Spinal cord (tissue), 9 donors: ENCODE measurements at regions not wholly inside any gene's neighbourhood (a gene's known extent, or its start where the extent isn't known, plus 50 kb on each side); places are given as distances from the start of the nearest gene placed in this dataset.

Experiments
- DNase-seq, 6 donors: peaks; one replicate each; pipeline versions ENCODE4 v3.0.0 to v3.0.0-alpha.2; 2013 to 2015; ENCODE audit warnings: low spot score in 6 of 6, low read depth in 4 of 6
- H3K27ac ChIP-seq: one replicate; pipeline ENCODE4 v1.5.1; 2013; ENCODE audit warnings: low read depth, low read length, control low read depth
- H3K27me3 ChIP-seq: one replicate; pipeline ENCODE4 v1.6.1; 2013; ENCODE audit warnings: low read length; ENCODE audit not compliant: control insufficient read depth, insufficient read depth
- H3K36me3 ChIP-seq: one replicate; pipeline ENCODE4 v1.6.1; 2013; ENCODE audit warnings: low read length; ENCODE audit not compliant: control insufficient read depth, insufficient read depth
- H3K4me1 ChIP-seq: one replicate; pipeline ENCODE4 v1.6.1; 2013; ENCODE audit warnings: low read length; ENCODE audit not compliant: control insufficient read depth, insufficient read depth
- H3K4me3 ChIP-seq: one replicate; pipeline ENCODE4 v1.5.1; 2013; ENCODE audit warnings: low read depth, low read length, control low read depth
- H3K9me3 ChIP-seq: one replicate; pipeline ENCODE4 v1.6.1; 2013; ENCODE audit warnings: low read length; ENCODE audit not compliant: control insufficient read depth, insufficient read depth
- WGBS: methylation state at CpG from one replicate; pipeline ENCODE4 v1.1.5; 2013; ENCODE audit warnings: missing lambda C conversion rate; ENCODE audit not compliant: insufficient coverage; 5-methylcytosine and 5-hydroxymethylcytosine counted together
- donor health status: healthy.

DNA sequence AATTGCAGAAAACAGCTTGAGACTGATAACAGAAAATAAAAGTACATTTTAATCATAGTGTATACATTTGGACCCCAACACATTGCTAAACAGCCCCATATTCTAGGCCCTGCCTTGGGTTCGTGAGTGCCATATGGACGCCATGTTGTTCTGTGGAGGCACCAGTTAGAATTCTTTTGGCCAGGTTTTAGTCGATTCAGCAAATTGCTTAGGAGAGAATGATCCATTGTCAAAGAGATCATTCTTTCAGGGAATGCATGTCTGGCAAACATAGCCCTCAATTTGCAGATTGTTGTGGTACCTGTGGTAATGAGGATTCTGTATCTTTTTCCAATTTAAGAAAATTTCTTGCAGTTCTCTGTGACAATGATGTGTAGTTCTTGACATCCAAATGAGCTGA lies 183.6 kb upstream of the DDHD1 start:
- no peaks in the 10 kb centered on the region for H3K27me3 ChIP-seq
- no peaks in the 10 kb centered on the region for H3K4me1 ChIP-seq
- no peaks in the 10 kb centered on the region for H3K9me3 ChIP-seq
- DNase-seq, result no peak
- H3K4me3 ChIP-seq, result no peak overlapping the region
- no peaks in the 10 kb centered on the region for H3K36me3 ChIP-seq
- WGBS, result 88% methylated on average over 3 of the region's 3 CpGs
- H3K27ac ChIP-seq, result no peak overlapping the region

GRCh38 chr14:53333809-53334208 lies 180.7 kb upstream of the DDHD1 start:
- no peaks in the 10 kb centered on the region for H3K36me3 ChIP-seq
- DNase-seq, result no peak
- H3K27me3 ChIP-seq, result no peaks in the 10 kb centered on the region
- WGBS, result no CpG with 5 or more reads among the region's 2 CpGs
- H3K27ac ChIP-seq, result no peak overlapping the region
- H3K9me3 ChIP-seq, result no peaks in the 10 kb centered on the region
- H3K4me1 ChIP-seq, result no peaks in the 10 kb centered on the region
- no peak overlapping the region for H3K4me3 ChIP-seq

GRCh38 chr14:53331921-53332320 lies 178.8 kb upstream of the DDHD1 start:
- H3K36me3 ChIP-seq, result no peaks in the 10 kb centered on the region
- H3K4me3 ChIP-seq, result no peak overlapping the region
- no peak overlapping the region for H3K27ac ChIP-seq
- DNase-seq, result peak in 1 of 6 donors; percentile 16
- no peaks in the 10 kb centered on the region for H3K27me3 ChIP-seq
- 100% methylated on average over 1 of the region's 1 CpG for WGBS
- no peaks in the 10 kb centered on the region for H3K4me1 ChIP-seq
- H3K9me3 ChIP-seq, result no peaks in the 10 kb centered on the region

DNA sequence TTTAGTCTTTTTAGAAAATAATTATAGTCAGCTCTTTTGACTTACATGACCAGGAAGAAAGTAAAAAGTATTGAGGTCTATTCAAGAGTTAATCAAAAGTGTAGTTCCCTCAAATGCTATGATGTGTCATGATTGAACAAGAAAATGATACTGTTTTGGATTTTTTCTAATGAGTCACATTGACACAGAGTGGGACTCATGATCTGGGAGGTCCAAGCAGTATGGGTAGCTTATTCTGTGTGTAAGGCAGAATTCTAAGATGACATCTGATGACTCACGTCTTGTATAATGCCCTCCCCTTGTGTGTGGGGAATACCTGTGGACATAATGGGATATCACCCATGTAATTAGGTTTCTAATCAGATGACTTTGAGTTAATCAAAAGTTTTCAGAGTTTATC lies 178.1 kb upstream of the DDHD1 start:
- 100% methylated on average over 1 of the region's 1 CpG for WGBS

GRCh38 chr14:53330441-53330840 lies 177.3 kb upstream of the DDHD1 start:
- Histone ChIP-seq H3K36me3 (no peaks in the 10 kb centered on the region), H3K4me3 (no peak overlapping the region), H3K27me3 (no peaks in the 10 kb centered on the region), H3K4me1 (no peaks in the 10 kb centered on the region), H3K27ac (no peak overlapping the region), H3K9me3 (no peaks in the 10 kb centered on the region)
- DNase-seq, result no peak
- 63% methylated on average over 1 of the region's 3 CpGs for WGBS

More for the DNA sequence above, 178.1 kb upstream of the DDHD1 start:
- Histone ChIP-seq H3K4me1 (no peaks in the 10 kb centered on the region), H3K36me3 (no peaks in the 10 kb centered on the region), H3K27me3 (no peaks in the 10 kb centered on the region), H3K9me3 (no peaks in the 10 kb centered on the region), H3K4me3 (no peak overlapping the region), H3K27ac (no peak overlapping the region)
- DNase-seq, result no peak

- no peaks in the 10 kb centered on the region for H3K9me3 ChIP-seq
- H3K27me3 ChIP-seq, result no peaks in the 10 kb centered on the region
- no peaks in the 10 kb centered on the region for H3K4me1 ChIP-seq
- no peak overlapping the region for H3K4me3 ChIP-seq
- no peak overlapping the region for H3K27ac ChIP-seq
- no CpG with 5 or more reads among the region's 5 CpGs for WGBS
- H3K36me3 ChIP-seq, result no peaks in the 10 kb centered on the region
- DNase-seq, result no peak
Measured at GRCh38 chr14:53328841-53329240, 175.7 kb upstream of the DDHD1 start.

DNA sequence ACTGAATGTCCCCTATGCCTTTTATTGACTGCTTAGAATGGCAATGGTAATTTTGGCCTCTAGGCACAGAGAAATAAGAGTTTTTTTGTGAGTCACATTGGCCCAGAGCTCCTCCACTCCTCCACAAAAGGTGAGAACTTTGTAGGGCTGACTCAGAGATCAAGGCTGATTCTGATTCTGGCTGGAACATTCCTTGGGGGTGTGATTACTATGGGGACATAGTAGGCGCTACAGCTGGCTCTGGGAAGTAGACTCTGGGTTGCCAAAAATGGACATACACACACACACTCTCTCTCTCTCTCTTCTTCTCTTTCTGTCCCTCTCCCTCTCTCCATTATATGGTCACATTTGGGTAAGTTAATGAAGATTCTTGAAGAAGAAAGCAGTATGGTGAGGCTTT lies 174.6 kb upstream of the DDHD1 start:
- Histone ChIP-seq H3K27me3 (no peaks in the 10 kb centered on the region), H3K4me3 (no peak overlapping the region), H3K36me3 (no peaks in the 10 kb centered on the region), H3K9me3 (no peaks in the 10 kb centered on the region), H3K4me1 (no peaks in the 10 kb centered on the region), H3K27ac (no peak overlapping the region)
- WGBS, result no CpG with 5 or more reads among the region's 1 CpG
- peak in 1 of 6 donors; percentile 32 for DNase-seq

DNA sequence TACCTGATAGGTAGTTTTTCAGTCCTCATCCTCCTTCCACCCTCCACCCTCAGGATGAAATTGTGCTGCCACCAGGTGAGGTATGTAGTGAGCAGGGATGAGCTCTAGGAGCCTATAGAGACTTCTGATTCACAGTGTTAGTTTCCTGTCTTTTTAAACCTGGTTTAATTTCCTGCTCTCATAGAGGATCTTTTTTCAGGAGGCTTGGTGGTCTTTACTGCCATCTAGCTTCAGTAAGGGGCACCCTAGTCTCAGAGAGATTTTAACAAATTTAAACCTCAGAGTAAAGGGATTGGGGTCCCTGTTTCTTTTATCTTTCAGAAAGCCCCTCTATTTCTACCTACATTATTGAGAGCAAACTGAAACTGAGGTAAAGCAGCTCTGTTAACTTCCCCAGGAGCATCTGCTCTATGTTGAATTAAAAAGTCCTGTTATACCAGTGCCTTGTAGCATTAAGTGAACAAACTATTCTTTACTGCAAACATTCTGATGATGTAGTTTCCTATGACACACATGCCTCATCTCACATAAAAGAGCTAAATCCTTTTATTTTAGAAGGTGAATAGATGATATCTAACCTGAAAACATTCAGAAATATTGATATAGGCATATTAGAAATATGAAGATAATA lies 172.2 kb upstream of the DDHD1 start:
- peak in 2 of 6 donors; percentile 57 to 75 for DNase-seq
- H3K27ac ChIP-seq, result no peak overlapping the region
- H3K4me1 ChIP-seq, result no peaks in the 10 kb centered on the region
- H3K27me3 ChIP-seq, result no peaks in the 10 kb centered on the region
- no peaks in the 10 kb centered on the region for H3K36me3 ChIP-seq
- no peaks in the 10 kb centered on the region for H3K9me3 ChIP-seq
- no peak overlapping the region for H3K4me3 ChIP-seq

DNA sequence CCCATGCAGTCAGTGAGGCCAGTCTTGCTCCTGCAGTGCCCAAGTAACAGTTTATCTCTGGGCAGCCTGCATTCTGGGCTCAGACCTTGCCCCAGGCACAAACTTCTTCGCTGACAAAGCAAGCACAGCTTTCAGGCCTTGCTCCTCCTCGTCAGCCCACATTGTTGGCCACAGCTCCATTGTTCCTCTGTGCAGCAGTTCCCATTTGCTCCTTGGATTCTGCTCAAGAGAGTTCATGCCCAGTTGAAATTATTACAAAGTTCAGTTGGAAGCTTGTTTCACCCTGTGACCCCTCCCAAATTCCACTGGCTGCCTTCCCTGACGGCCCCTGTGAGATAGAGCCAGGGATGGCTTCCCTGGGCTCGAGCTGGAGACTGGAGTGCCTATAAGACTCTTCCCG lies 163.4 kb upstream of the DDHD1 start:
- DNase-seq, result no peak
- Histone ChIP-seq H3K9me3 (no peaks in the 10 kb centered on the region), H3K4me3 (no peak overlapping the region), H3K27ac (no peak overlapping the region), H3K27me3 (no peaks in the 10 kb centered on the region), H3K4me1 (no peaks in the 10 kb centered on the region), H3K36me3 (no peaks in the 10 kb centered on the region)
- 45% methylated on average over 2 of the region's 5 CpGs for WGBS

DNA sequence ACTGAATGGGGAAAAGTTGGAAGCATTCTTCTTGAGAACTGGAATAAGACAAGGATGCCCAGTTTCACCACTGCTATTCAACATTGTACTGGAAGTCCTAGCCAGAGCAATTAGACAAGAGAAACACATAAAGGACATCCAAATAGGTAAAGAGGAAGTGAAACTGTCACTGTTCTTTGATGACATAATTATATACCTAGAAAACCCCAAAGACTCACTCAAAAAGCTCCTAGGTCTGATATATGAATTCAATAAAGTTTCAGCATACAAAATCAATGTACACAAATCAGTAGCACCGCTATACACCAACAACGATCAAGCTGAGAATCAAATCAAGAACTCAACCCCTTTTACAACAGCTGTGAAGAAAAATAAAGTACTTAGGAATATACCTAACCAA lies 157.3 kb upstream of the DDHD1 start:
- DNase-seq, result no peak
- H3K27ac ChIP-seq, result no peak overlapping the region

More for the DNA sequence above, 157.3 kb upstream of the DDHD1 start:
- no peaks in the 10 kb centered on the region for H3K9me3 ChIP-seq
- H3K36me3 ChIP-seq, result no peaks in the 10 kb centered on the region
- peaks cover 3% of the 10 kb centered on the region for H3K4me1 ChIP-seq
- no peak overlapping the region for H3K4me3 ChIP-seq
- no CpG with 5 or more reads among the region's 2 CpGs for whole genome bisulfite sequencing
- no peaks in the 10 kb centered on the region for H3K27me3 ChIP-seq
